NCI-H1930 (cell line): ENCODE measurements at regions not wholly inside any gene's neighbourhood (a gene's known extent, or its start where the extent isn't known, plus 50 kb on each side); places are given as distances from the start of the nearest gene placed in this dataset.
"Not testable (repeated sequence)": the region's sequence is repeated elsewhere in the genome, so short reads cannot be mapped to it uniquely, and the experiment has no call there.

ENCODE experiments used
- DNase-seq, 2 experiments: peaks; one replicate each; lab custom pipeline; 2025; lab: John Stamatoyannopoulos, UW

DNA sequence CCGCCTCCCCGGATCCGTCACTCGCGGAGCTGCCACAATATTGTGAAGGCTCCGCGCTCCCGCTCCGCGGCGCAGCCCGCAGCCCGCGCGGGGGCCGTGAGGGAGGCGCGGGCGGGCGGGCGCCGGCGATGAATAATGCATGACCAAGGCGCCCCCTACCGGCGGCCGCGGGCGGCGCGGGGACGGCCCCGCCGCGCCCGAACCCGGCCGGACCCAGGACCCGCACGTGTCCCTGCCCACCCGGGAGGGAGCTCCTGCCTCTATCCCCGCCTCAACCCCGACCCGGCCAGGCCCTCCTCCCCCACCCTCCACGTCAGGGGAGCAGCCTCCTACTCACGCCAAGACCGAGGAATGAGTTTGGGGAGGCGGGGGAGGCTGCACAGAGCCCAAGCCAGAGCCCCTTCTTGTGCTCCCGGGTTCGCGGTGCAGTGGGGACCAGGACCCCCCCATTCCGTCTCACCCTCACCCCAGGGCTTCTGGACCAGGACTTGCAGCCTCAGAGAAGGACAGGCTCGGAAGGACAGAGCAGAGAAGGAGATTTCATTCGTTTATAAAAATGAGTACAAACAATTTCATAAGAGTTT lies 70.8 kb upstream of the CASZ1 start:
- peak; percentile 54 to 73 for DNase-seq

GRCh38 chr1:10867914-10868598 lies 71.6 kb upstream of the CASZ1 start:
- DNase-seq = peak; percentile 28 to 43

- DNase-seq = no peak
Measured at GRCh38 chr1:10868599-10868965, 72.1 kb upstream of the CASZ1 start.

DNA sequence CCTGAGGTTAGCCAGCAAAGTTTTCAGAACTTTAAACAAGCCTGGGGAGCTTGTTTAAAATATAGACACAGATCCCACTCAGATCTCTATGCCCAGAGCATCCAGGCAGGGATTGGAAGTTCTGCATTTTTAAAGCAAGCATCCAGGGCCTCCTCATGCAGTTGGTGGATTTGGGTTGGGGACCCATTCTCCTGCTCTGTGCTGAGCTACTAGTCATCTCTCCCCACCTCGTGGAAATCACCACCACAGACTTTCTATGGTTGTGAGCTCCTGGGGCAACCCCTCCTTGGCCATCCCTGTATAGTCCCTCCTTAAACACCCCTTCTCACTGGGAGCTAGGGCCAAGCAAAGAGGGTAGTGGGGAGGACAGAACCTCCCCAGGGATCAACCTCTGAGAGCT lies 73.5 kb upstream of the CASZ1 start:
- no peak for DNase-seq

DNA sequence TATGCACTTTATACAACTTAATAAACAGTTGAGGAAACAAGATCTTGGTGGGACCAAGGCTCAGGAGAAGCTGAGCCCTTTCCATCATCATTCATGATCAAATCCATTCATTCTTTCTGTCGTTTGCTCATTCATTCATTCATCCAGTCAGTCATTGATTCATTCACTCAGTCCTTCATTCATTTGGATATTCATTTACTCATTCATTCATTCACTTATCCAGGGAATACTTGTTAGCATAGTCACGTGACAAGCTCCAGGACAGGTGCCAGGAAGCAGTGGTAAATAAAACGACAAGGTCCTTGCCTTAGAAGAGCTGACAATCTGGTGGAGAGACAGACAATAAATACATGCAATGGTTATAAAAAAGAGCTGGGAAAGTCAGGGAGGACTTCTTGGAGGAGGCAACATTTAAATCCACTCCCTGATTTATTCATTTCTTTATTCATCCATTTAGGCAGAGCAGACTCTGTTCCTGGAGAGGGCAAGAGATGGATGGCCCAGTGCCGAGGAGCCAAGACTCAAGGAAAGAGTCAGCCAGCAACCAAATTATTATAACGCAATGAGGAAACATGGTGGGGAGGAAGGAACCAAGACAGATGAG lies 74.1 kb upstream of the CASZ1 start:
- no peak for DNase-seq

GRCh38 chr1:10873189-10873588 lies 76.7 kb upstream of the CASZ1 start:
- no peak for DNase-seq

DNA sequence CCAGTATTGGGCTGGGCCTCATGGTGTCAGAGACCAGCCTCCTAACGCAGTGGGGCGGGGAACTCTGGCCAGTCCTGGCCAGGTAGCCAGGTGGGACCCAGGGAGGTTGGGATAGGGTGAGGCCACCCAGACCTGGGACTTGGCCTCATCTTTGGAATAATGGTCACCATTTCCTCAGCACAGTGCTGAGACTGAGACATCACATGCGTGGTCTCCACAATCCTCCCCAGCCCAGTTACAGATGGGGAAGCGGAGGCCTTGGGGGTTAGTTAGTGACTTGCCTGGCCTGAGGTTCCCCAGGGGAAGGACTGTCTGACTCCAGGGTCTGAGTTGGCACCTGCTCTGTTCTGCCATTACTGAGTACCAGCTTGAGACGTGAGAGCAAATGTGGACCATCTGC lies 77.9 kb upstream of the CASZ1 start:
- no peak for DNase-seq

- DNase-seq = no peak
Measured at GRCh38 chr1:10877894-10878293, 81.4 kb upstream of the CASZ1 start.

- DNase-seq = no peak
Measured at GRCh38 chr1:10878469-10878868, 82.0 kb upstream of the CASZ1 start.

GRCh38 chr1:10880063-10880462 lies 83.6 kb upstream of the CASZ1 start:
- DNase-seq = no peak

- no peak for DNase-seq
Measured at GRCh38 chr1:10881046-10881445, 84.6 kb upstream of the CASZ1 start.

DNA sequence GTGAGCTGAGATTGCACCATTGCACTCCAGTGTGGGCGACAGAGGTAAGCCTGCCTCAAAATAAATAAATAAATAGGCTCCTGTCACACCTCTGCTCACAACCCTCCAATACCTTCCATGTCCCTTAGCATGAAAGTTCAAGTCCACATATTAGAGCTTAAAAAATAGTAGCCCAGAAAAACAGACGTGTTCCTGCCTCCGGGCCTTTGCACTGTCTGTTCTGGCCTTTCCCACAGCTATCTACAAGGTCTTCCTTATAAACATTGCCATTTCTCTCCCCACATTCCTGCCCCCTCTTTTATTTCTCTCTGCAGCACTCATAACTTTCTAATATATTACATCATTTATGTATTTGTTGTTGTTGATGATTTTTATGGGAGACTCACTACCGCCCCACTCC lies 85.6 kb upstream of the CASZ1 start:
- no peak for DNase-seq

DNA sequence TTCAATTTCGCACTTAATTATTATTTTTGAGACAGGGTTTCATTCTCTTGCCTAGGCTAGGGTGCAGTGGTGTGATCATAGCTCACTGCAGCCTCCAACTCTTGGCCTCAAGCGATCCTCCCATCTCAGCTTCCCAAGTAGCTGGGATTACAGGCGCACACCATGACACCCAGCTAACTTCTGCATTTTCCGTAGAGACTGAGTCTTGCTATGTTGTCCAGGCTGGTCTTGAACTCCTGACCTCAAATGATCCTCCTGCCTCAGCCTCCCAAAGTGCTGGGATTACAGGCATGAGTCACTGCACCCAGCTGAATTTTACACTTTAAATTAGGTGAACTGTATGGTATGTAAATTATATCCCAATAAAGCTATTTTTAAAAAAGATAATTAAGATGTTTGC lies 90.6 kb upstream of the CASZ1 start:
- DNase-seq = not testable (repeated sequence)

DNA sequence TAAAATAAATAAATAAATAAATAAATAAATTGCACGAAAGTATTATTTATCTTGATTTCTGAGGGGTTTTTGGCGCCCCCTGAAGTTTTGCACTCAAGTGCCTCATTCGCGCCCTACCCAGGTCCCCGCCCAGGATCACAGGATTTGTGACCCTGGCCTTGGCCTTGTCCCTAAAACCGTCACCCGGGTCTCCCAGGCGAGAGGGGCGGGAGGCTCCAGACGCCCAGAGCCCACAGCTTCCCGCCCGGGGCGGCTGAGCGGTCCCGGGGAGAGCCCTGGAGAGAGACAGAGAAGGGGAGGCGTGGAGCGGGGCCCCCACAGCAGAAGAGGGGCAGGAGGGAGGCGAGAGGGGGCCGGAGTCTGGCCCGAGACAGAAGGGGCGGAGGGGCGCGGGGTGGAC lies 91.8 kb upstream of the CASZ1 start:
- peak; percentile 12 to 17 for DNase-seq

GRCh38 chr1:10888791-10889649 lies 92.6 kb upstream of the CASZ1 start:
- DNase-seq = no peak

DNA sequence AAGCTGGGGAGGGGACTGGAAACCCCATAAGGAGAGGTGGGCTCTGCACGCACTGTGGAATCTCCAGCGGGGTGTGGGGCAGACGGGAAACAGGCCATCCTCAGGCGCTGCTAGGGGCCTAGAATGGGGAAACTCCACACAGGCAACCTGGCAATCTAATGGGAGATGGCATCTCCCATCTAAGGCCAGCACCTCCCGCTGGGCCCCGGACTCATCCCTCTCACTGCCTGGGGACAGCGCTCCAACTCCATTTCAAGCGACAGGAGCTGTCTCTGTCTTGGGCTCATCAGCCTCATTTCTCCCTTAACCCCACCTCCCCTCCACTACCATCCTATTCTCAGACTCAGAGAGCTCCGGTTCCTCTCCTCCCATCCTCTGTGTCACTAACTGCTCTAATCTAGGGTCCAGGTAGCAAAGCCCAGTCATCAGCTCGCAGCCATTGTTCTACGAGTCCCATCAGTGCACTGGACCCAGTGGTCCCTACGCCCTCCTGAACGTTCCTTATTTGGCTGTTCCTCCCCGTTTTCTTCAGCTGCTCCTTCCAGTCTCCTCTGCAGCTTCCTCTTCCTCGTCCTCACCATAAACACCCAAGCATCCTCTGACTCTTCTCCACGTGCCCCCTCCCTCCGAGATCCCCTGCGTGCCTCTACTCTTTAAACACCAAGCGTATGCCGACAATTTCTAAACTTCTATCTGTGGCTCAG lies 93.4 kb upstream of the CASZ1 start:
- DNase-seq = no peak

DNA sequence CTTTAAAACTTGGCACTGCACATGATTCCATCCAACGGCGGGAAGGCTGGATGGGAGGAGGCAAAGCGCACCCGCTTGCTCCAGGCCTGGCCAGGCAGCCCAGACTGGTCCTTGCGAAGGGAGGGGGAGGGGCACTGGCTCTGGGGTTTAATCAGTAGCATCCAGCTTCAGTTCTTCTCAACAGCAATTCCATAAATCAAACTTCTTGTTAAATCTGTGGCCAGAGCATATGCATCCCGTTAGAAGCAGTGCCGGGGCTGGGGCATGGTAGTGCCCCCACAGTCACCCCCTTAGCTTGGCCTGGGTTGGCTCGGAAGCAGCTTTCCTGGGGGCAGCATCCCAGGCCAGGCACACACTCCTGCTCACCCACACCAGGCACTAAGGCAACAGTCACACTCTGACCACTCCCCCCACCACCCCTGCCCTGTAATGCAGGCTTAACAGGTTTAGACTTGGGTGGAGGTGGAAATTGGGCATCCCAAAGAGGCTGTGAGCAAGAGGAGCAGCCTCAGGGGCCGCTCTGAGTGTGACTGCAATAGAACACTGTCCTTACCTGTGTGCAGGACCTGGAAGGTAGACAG lies 94.1 kb upstream of the CASZ1 start:
- no peak for DNase-seq

GRCh38 chr1:10891091-10891490 lies 94.6 kb upstream of the CASZ1 start:
- DNase-seq = no peak

- no peak for DNase-seq
Measured at GRCh38 chr1:10892138-10893065, 96.0 kb upstream of the CASZ1 start.

- no peak for DNase-seq
Measured at GRCh38 chr1:10895621-10896020, 99.2 kb upstream of the CASZ1 start.

DNA sequence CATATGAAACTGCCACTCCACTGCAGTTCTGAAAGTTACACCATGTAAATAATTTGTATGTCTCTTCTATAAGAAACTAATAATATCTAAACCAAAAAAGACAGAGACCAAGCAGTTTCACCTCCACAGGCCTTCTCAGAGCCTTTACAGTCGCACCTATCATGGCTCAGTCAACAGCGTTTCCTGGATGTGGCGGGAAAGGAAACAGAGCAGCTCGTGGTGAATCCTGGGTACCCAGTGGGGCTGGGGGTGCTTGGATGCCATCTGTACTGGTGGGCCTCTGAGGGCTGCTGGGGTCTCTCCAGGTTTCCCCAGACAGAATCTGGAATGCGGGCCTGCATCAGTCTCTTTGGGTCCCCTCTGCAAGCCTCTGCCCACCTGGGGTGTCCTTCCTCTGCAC lies 100.2 kb upstream of the CASZ1 start:
- DNase-seq = no peak
